ENCODE measurements at regions not wholly inside any gene's neighbourhood (a gene's known extent, or its start where the extent isn't known, plus 50 kb on each side); places are given as distances from the start of the nearest gene placed in this dataset.

DNA sequence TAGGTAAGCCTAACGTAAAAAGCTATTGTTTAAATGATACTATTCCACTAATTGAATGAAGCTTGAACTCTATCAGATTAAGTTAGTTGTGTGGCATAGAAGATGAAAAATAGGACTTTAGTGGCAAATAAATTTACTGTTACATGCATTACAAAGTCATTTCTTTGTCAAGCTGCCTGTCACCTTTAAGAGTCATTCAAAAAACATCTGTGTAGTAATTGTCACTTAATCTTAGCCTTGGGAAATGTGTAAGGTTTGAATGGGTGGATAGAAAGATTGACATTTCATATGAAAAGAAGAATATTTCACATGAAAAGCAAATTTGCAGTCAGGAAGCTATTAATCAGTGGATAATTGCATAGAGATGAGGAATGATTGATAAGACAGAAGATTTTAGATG, 473.5 kb downstream of the DNAH5 start:
- H3K4me1 ChIP-seq (ENCODE audit: control insufficient read depth in 1 of 2, extremely low read depth in 1 of 2, insufficient read depth in 2 of 2, low read length in 2 of 2): no peaks in the 10 kb centered on the region
- no peak overlapping the region for H3K4me3 ChIP-seq (ENCODE audit: control insufficient read depth in 1 of 2, extremely low read depth in 1 of 2, low read length in 1 of 2)
- Mint-ChIP-seq H3K4me3 (no peak overlapping the region), H3K36me3 (no peaks in the 10 kb centered on the region), H3K27me3 (no peaks in the 10 kb centered on the region), H3K27ac (no peak overlapping the region), H3K4me1 (no peaks in the 10 kb centered on the region), H3K9me3 (peaks cover 9 to 27% (median 14%) of the 10 kb centered on the region in 3 donors)
- WGBS (ENCODE audit: insufficient coverage): no CpG with 5 or more reads among the region's 1 CpG
- H3K9me3 ChIP-seq: no peaks in the 10 kb centered on the region
- H3K27ac ChIP-seq (ENCODE audit: low read length): no peak overlapping the region
- no peak for ATAC-seq (replicated peaks in 1 of 4)
- no peak for DNase-seq
- no peaks in the 10 kb centered on the region for H3K27me3 ChIP-seq (replicated peaks in 1 of 2; ENCODE audit: control insufficient read depth in 2 of 2, extremely low read depth in 1 of 2, insufficient read depth in 2 of 2, low read length in 1 of 2)
- ChIA-PET CTCF (no interaction called here), POLR2A (no interaction called here)
- no peaks in the 10 kb centered on the region for H3K36me3 ChIP-seq (ENCODE audit: control insufficient read depth in 2 of 2, extremely low read depth in 1 of 2, insufficient read depth in 1 of 2, low read length in 1 of 2)

DNA sequence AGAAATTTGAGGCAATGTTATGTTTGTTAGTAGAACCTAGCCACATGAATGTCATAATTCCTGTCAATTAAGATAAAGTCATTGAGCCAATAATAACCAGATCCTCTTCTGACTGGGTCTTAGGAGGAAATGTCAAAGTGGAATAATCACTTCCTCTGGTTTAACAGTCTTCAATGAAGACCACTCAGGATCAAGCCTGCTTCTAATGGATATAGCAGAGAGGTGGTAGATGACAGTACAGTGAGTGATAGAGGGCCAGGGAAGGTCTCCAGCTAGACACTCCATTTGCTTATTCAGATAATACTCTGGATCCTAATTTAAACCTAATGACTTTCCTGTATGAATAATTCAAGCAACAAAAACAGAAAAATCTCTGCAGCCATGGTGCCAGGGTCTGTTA, 474.2 kb downstream of the DNAH5 start:
- Histone ChIP-seq H3K4me1 (ENCODE audit: control insufficient read depth in 1 of 2, extremely low read depth in 1 of 2, insufficient read depth in 2 of 2, low read length in 2 of 2) (no peaks in the 10 kb centered on the region), H3K36me3 (ENCODE audit: control insufficient read depth in 2 of 2, extremely low read depth in 1 of 2, insufficient read depth in 1 of 2, low read length in 1 of 2) (no peaks in the 10 kb centered on the region), H3K27ac (ENCODE audit: low read length) (no peak overlapping the region), H3K4me3 (ENCODE audit: control insufficient read depth in 1 of 2, extremely low read depth in 1 of 2, low read length in 1 of 2) (no peak overlapping the region), H3K27me3 (replicated peaks in 1 of 2; ENCODE audit: control insufficient read depth in 2 of 2, extremely low read depth in 1 of 2, insufficient read depth in 2 of 2, low read length in 1 of 2) (no peaks in the 10 kb centered on the region), H3K9me3 (no peaks in the 10 kb centered on the region)
- POLR2A ChIA-PET: no interaction called here
- Mint-ChIP-seq H3K4me1 (no peaks in the 10 kb centered on the region), H3K4me3 (no peak overlapping the region), H3K36me3 (no peaks in the 10 kb centered on the region), H3K27me3 (no peaks in the 10 kb centered on the region), H3K9me3 (peaks cover 9 to 20% (median 16%) of the 10 kb centered on the region in 3 donors), H3K27ac (no peak overlapping the region)
- CTCF ChIA-PET: no interaction called here
- no peak for DNase-seq
- ATAC-seq (replicated peaks in 1 of 4): no peak

- Mint-ChIP-seq H3K9me3 (peaks cover 16 to 26% (median 23%) of the 10 kb centered on the region in 3 donors), H3K27me3 (no peaks in the 10 kb centered on the region), H3K27ac (no peak overlapping the region), H3K36me3 (no peaks in the 10 kb centered on the region), H3K4me1 (no peaks in the 10 kb centered on the region), H3K4me3 (no peak overlapping the region)
- Histone ChIP-seq H3K27ac (ENCODE audit: low read length) (no peak overlapping the region), H3K4me1 (ENCODE audit: control insufficient read depth in 1 of 2, extremely low read depth in 1 of 2, insufficient read depth in 2 of 2, low read length in 2 of 2) (no peaks in the 10 kb centered on the region), H3K4me3 (ENCODE audit: control insufficient read depth in 1 of 2, extremely low read depth in 1 of 2, low read length in 1 of 2) (no peak overlapping the region), H3K36me3 (ENCODE audit: control insufficient read depth in 2 of 2, extremely low read depth in 1 of 2, insufficient read depth in 1 of 2, low read length in 1 of 2) (no peaks in the 10 kb centered on the region), H3K27me3 (replicated peaks in 1 of 2; ENCODE audit: control insufficient read depth in 2 of 2, extremely low read depth in 1 of 2, insufficient read depth in 2 of 2, low read length in 1 of 2) (no peaks in the 10 kb centered on the region), H3K9me3 (no peaks in the 10 kb centered on the region)
- DNase-seq (no peak), ATAC-seq (replicated peaks in 1 of 4) (no peak)
- CTCF ChIA-PET: interaction anchor here in 1 of 2 donors (0.6 kb wide), 1 partner anchor 34 kb away, joined by 3 read pairs; no protein-coding TSS in a partner anchor
- no CpG with 5 or more reads among the region's 2 CpGs for WGBS (ENCODE audit: insufficient coverage)
- POLR2A ChIA-PET: no interaction called here
Observed at GRCh38 chr5:13464532-13465193, 479.8 kb downstream of the DNAH5 start.

- ChIA-PET POLR2A (interaction anchor here in 1 of 2 donors (0.6 kb wide), 1 partner anchor 120 kb away, joined by 3 read pairs; no protein-coding TSS in a partner anchor), CTCF (no interaction called here)
- Histone ChIP-seq H3K27ac (ENCODE audit: low read length) (no peak overlapping the region), H3K4me3 (ENCODE audit: control insufficient read depth in 1 of 2, extremely low read depth in 1 of 2, low read length in 1 of 2) (no peak overlapping the region), H3K27me3 (replicated peaks in 1 of 2; ENCODE audit: control insufficient read depth in 2 of 2, extremely low read depth in 1 of 2, insufficient read depth in 2 of 2, low read length in 1 of 2) (no peaks in the 10 kb centered on the region), H3K36me3 (ENCODE audit: control insufficient read depth in 2 of 2, extremely low read depth in 1 of 2, insufficient read depth in 1 of 2, low read length in 1 of 2) (no peaks in the 10 kb centered on the region), H3K9me3 (no peaks in the 10 kb centered on the region), H3K4me1 (ENCODE audit: control insufficient read depth in 1 of 2, extremely low read depth in 1 of 2, insufficient read depth in 2 of 2, low read length in 2 of 2) (no peaks in the 10 kb centered on the region)
- no peaks in the 10 kb centered on the region for H3K4me1 Mint-ChIP-seq
- DNase-seq (no peak), ATAC-seq (replicated peaks in 1 of 4) (no peak)
- no CpG with 5 or more reads among the region's 2 CpGs for WGBS (ENCODE audit: insufficient coverage)
- H3K36me3 Mint-ChIP-seq: no peaks in the 10 kb centered on the region
- peaks cover 20 to 25% (median 23%) of the 10 kb centered on the region in 3 donors for H3K9me3 Mint-ChIP-seq
- no peak overlapping the region for H3K4me3 Mint-ChIP-seq
- no peak overlapping the region for H3K27ac Mint-ChIP-seq
- no peaks in the 10 kb centered on the region for H3K27me3 Mint-ChIP-seq
Observed at GRCh38 chr5:13460587-13460986, 483.9 kb downstream of the DNAH5 start.

DNA sequence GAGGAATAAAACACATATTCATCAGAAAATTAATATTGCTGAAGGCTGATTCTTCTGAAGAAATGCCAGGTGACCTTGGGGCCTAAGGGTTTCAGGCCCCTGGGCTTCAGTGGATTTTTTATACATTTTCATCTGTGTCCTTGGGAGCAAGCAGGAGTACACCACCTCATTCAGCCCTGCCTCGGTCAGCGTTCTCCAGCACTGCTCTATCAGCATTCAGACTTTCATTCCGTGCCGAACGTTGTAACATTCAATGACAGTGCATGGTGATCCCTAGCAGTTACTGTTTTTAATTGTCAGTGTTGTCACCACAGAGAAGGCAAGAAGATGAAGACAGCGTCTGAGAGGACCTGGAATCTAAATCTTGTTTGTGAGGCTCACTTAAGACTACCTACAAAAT, 490.4 kb downstream of the DNAH5 start:
- POLR2A ChIA-PET: no interaction called here

GRCh38 chr5:13448843-13449242, 495.6 kb downstream of the DNAH5 start:
- Mint-ChIP-seq H3K36me3 (no peaks in the 10 kb centered on the region), H3K9me3 (peaks cover 2 to 12% (median 5%) of the 10 kb centered on the region in 3 donors), H3K4me3 (no peak overlapping the region), H3K27me3 (no peaks in the 10 kb centered on the region), H3K4me1 (no peaks in the 10 kb centered on the region), H3K27ac (no peak overlapping the region)
- Histone ChIP-seq H3K27me3 (replicated peaks in 1 of 2; ENCODE audit: control insufficient read depth in 2 of 2, extremely low read depth in 1 of 2, insufficient read depth in 2 of 2, low read length in 1 of 2) (no peaks in the 10 kb centered on the region), H3K4me3 (ENCODE audit: control insufficient read depth in 1 of 2, extremely low read depth in 1 of 2, low read length in 1 of 2) (no peak overlapping the region), H3K9me3 (no peaks in the 10 kb centered on the region), H3K4me1 (ENCODE audit: control insufficient read depth in 1 of 2, extremely low read depth in 1 of 2, insufficient read depth in 2 of 2, low read length in 2 of 2) (no peaks in the 10 kb centered on the region), H3K27ac (ENCODE audit: low read length) (no peak overlapping the region), H3K36me3 (ENCODE audit: control insufficient read depth in 2 of 2, extremely low read depth in 1 of 2, insufficient read depth in 1 of 2, low read length in 1 of 2) (no peaks in the 10 kb centered on the region)
- ChIA-PET CTCF (no interaction called here), POLR2A (no interaction called here)
- DNase-seq (no peak), ATAC-seq (replicated peaks in 1 of 4) (no peak)
- WGBS (ENCODE audit: insufficient coverage): 94% methylated on average over 1 of the region's 1 CpG

More for the DNA sequence above, 490.4 kb downstream of the DNAH5 start:
- CTCF ChIA-PET: no interaction called here
- no peaks in the 10 kb centered on the region for H3K27me3 ChIP-seq (replicated peaks in 1 of 2; ENCODE audit: control insufficient read depth in 2 of 2, extremely low read depth in 1 of 2, insufficient read depth in 2 of 2, low read length in 1 of 2)
- H3K36me3 ChIP-seq (ENCODE audit: control insufficient read depth in 2 of 2, extremely low read depth in 1 of 2, insufficient read depth in 1 of 2, low read length in 1 of 2): no peaks in the 10 kb centered on the region
- H3K27me3 Mint-ChIP-seq: no peaks in the 10 kb centered on the region
- no peaks in the 10 kb centered on the region for H3K36me3 Mint-ChIP-seq
- no peak overlapping the region for H3K27ac ChIP-seq (ENCODE audit: low read length)
- H3K27ac Mint-ChIP-seq: no peak overlapping the region
- ATAC-seq (replicated peaks in 1 of 4) (no peak), DNase-seq (no peak)
- no peaks in the 10 kb centered on the region for H3K9me3 ChIP-seq
- H3K4me1 ChIP-seq (ENCODE audit: control insufficient read depth in 1 of 2, extremely low read depth in 1 of 2, insufficient read depth in 2 of 2, low read length in 2 of 2): no peaks in the 10 kb centered on the region
- no peaks in the 10 kb centered on the region for H3K4me1 Mint-ChIP-seq
- H3K4me3 Mint-ChIP-seq: no peak overlapping the region
- 96% methylated on average over 4 of the region's 6 CpGs for WGBS (ENCODE audit: insufficient coverage)
- H3K9me3 Mint-ChIP-seq: peaks cover 9 to 22% (median 12%) of the 10 kb centered on the region in 3 donors
- H3K4me3 ChIP-seq (ENCODE audit: control insufficient read depth in 1 of 2, extremely low read depth in 1 of 2, low read length in 1 of 2): no peak overlapping the region

- Histone ChIP-seq H3K9me3 (peaks cover 3% of the 10 kb centered on the region), H3K27me3 (replicated peaks in 1 of 2; ENCODE audit: control insufficient read depth in 2 of 2, extremely low read depth in 1 of 2, insufficient read depth in 2 of 2, low read length in 1 of 2) (no peaks in the 10 kb centered on the region), H3K27ac (ENCODE audit: low read length) (no peak overlapping the region), H3K36me3 (ENCODE audit: control insufficient read depth in 2 of 2, extremely low read depth in 1 of 2, insufficient read depth in 1 of 2, low read length in 1 of 2) (no peaks in the 10 kb centered on the region), H3K4me1 (ENCODE audit: control insufficient read depth in 1 of 2, extremely low read depth in 1 of 2, insufficient read depth in 2 of 2, low read length in 2 of 2) (no peaks in the 10 kb centered on the region), H3K4me3 (ENCODE audit: control insufficient read depth in 1 of 2, extremely low read depth in 1 of 2, low read length in 1 of 2) (no peak overlapping the region)
- 0% methylated on average over 1 of the region's 2 CpGs for WGBS (ENCODE audit: insufficient coverage)
- no peak overlapping the region for H3K4me3 Mint-ChIP-seq
- no peaks in the 10 kb centered on the region for H3K36me3 Mint-ChIP-seq
- POLR2A ChIA-PET: no interaction called here
- CTCF ChIA-PET: no interaction called here
- H3K27ac Mint-ChIP-seq: no peak overlapping the region
- H3K9me3 Mint-ChIP-seq: peaks cover 0 to 3% (median 0%) of the 10 kb centered on the region in 3 donors
- no peak for DNase-seq
- no peak for ATAC-seq (replicated peaks in 1 of 4)
- H3K27me3 Mint-ChIP-seq: no peaks in the 10 kb centered on the region
- H3K4me1 Mint-ChIP-seq: no peaks in the 10 kb centered on the region
Observed at GRCh38 chr5:13439430-13439829, 505.1 kb downstream of the DNAH5 start.
